ENCODE measurements at regions not wholly inside any gene's neighbourhood (a gene's known extent, or its start where the extent isn't known, plus 50 kb on each side); places are given as distances from the start of the nearest gene placed in this dataset.

GRCh38 chr2:773256-774160, 96.3 kb upstream of the TMEM18 start:
- no peak overlapping the region for H3K4me3 Mint-ChIP-seq
- no peaks in the 10 kb centered on the region for H3K27me3 Mint-ChIP-seq
- H3K27ac Mint-ChIP-seq = no peak overlapping the region
- peaks cover 2% of the 10 kb centered on the region for H3K9me3 Mint-ChIP-seq
- no peaks in the 10 kb centered on the region for H3K36me3 Mint-ChIP-seq (ENCODE audit: low read depth)
- ChIA-PET POLR2A (no interaction called here), CTCF (no interaction called here)
- peaks cover 9% of the 10 kb centered on the region for H3K4me1 Mint-ChIP-seq
- DNase-seq = no peak

- DNase-seq = no peak
- CTCF ChIA-PET = no interaction called here
- Mint-ChIP-seq H3K4me1 (peaks cover 11% of the 10 kb centered on the region), H3K36me3 (ENCODE audit: low read depth) (no peaks in the 10 kb centered on the region), H3K27ac (no peak overlapping the region), H3K9me3 (peaks cover 2% of the 10 kb centered on the region), H3K4me3 (no peak overlapping the region), H3K27me3 (no peaks in the 10 kb centered on the region)
- POLR2A ChIA-PET = no interaction called here
These were observed 94.3 kb upstream of the TMEM18 start for GRCh38 chr2:771538-771937.

GRCh38 chr2:770776-771175, 93.6 kb upstream of the TMEM18 start:
- Mint-ChIP-seq H3K4me3 (no peak overlapping the region), H3K4me1 (peaks cover 11% of the 10 kb centered on the region), H3K36me3 (ENCODE audit: low read depth) (no peaks in the 10 kb centered on the region), H3K27me3 (no peaks in the 10 kb centered on the region), H3K27ac (no peak overlapping the region), H3K9me3 (peaks cover 2% of the 10 kb centered on the region)
- ChIA-PET POLR2A (no interaction called here), CTCF (no interaction called here)
- DNase-seq = no peak

GRCh38 chr2:769771-770170, 92.6 kb upstream of the TMEM18 start:
- H3K27ac Mint-ChIP-seq = no peak overlapping the region

GRCh38 chr2:768451-768850, 91.2 kb upstream of the TMEM18 start:
- Mint-ChIP-seq H3K27ac (no peak overlapping the region), H3K27me3 (no peaks in the 10 kb centered on the region), H3K4me1 (peaks cover 11% of the 10 kb centered on the region), H3K36me3 (ENCODE audit: low read depth) (no peaks in the 10 kb centered on the region), H3K9me3 (peaks cover 2% of the 10 kb centered on the region), H3K4me3 (no peak overlapping the region)
- ChIA-PET POLR2A (no interaction called here), CTCF (no interaction called here)
- DNase-seq = no peak

More at GRCh38 chr2:769771-770170, 92.6 kb upstream of the TMEM18 start:
- POLR2A ChIA-PET = no interaction called here
- DNase-seq = no peak
- Mint-ChIP-seq H3K9me3 (peaks cover 2% of the 10 kb centered on the region), H3K4me3 (no peak overlapping the region), H3K36me3 (ENCODE audit: low read depth) (no peaks in the 10 kb centered on the region), H3K27me3 (no peaks in the 10 kb centered on the region), H3K4me1 (peaks cover 11% of the 10 kb centered on the region)
- CTCF ChIA-PET = no interaction called here

GRCh38 chr2:767944-768343, 90.7 kb upstream of the TMEM18 start:
- Mint-ChIP-seq H3K36me3 (ENCODE audit: low read depth) (no peaks in the 10 kb centered on the region), H3K27ac (no peak overlapping the region), H3K27me3 (no peaks in the 10 kb centered on the region), H3K4me1 (peaks cover 11% of the 10 kb centered on the region), H3K4me3 (no peak overlapping the region), H3K9me3 (peaks cover 2% of the 10 kb centered on the region)
- ChIA-PET CTCF (no interaction called here), POLR2A (no interaction called here)
- DNase-seq = no peak

GRCh38 chr2:767440-767839, 90.2 kb upstream of the TMEM18 start:
- Mint-ChIP-seq H3K36me3 (ENCODE audit: low read depth) (no peaks in the 10 kb centered on the region), H3K4me3 (no peak overlapping the region), H3K27me3 (no peaks in the 10 kb centered on the region), H3K27ac (no peak overlapping the region), H3K4me1 (peaks cover 13% of the 10 kb centered on the region), H3K9me3 (peaks cover 2% of the 10 kb centered on the region)
- POLR2A ChIA-PET = no interaction called here
- no peak for DNase-seq
- CTCF ChIA-PET = no interaction called here

- ChIA-PET POLR2A (no interaction called here), CTCF (no interaction called here)
- Mint-ChIP-seq H3K4me1 (peaks cover 13% of the 10 kb centered on the region), H3K9me3 (peaks cover 2% of the 10 kb centered on the region), H3K36me3 (ENCODE audit: low read depth) (no peaks in the 10 kb centered on the region), H3K27ac (no peak overlapping the region), H3K27me3 (no peaks in the 10 kb centered on the region), H3K4me3 (no peak overlapping the region)
- DNase-seq = no peak
These were observed 89.0 kb upstream of the TMEM18 start for GRCh38 chr2:766255-766654.

- H3K36me3 Mint-ChIP-seq (ENCODE audit: low read depth) = no peaks in the 10 kb centered on the region
- no peak for DNase-seq
- H3K4me3 Mint-ChIP-seq = no peak overlapping the region
- ChIA-PET CTCF (interaction anchor here (0.6 kb wide), 1 partner anchor 26 kb away, joined by 3 read pairs; no protein-coding TSS in a partner anchor), POLR2A (no interaction called here)
- peaks cover 13% of the 10 kb centered on the region for H3K4me1 Mint-ChIP-seq
- H3K27ac Mint-ChIP-seq = no peak overlapping the region
- H3K9me3 Mint-ChIP-seq = peaks cover 2% of the 10 kb centered on the region
- H3K27me3 Mint-ChIP-seq = peaks cover 2% of the 10 kb centered on the region
These were observed 88.2 kb upstream of the TMEM18 start for GRCh38 chr2:765369-765768.

GRCh38 chr2:763766-764525, 86.7 kb upstream of the TMEM18 start:
- peaks cover 2% of the 10 kb centered on the region for H3K27me3 Mint-ChIP-seq
- H3K4me1 Mint-ChIP-seq = peaks cover 5% of the 10 kb centered on the region
- no peaks in the 10 kb centered on the region for H3K9me3 Mint-ChIP-seq
- ChIA-PET CTCF (no interaction called here), POLR2A (no interaction called here)
- DNase-seq = no peak
- no peak overlapping the region for H3K27ac Mint-ChIP-seq
- no peak overlapping the region for H3K4me3 Mint-ChIP-seq
- no peaks in the 10 kb centered on the region for H3K36me3 Mint-ChIP-seq (ENCODE audit: low read depth)

- H3K27me3 Mint-ChIP-seq = peaks cover 2% of the 10 kb centered on the region
- no peak overlapping the region for H3K4me3 Mint-ChIP-seq
- H3K27ac Mint-ChIP-seq = no peak overlapping the region
- POLR2A ChIA-PET = interaction anchor here (0.5 kb wide), 1 partner anchor 321 kb away, joined by 4 read pairs; no protein-coding TSS in a partner anchor
- no peaks in the 10 kb centered on the region for H3K9me3 Mint-ChIP-seq
- H3K36me3 Mint-ChIP-seq (ENCODE audit: low read depth) = no peaks in the 10 kb centered on the region
- peaks cover 5% of the 10 kb centered on the region for H3K4me1 Mint-ChIP-seq
- CTCF ChIA-PET = no interaction called here
- no peak for DNase-seq
These were observed 85.4 kb upstream of the TMEM18 start for GRCh38 chr2:762646-763045.

GRCh38 chr2:761384-761783, 84.2 kb upstream of the TMEM18 start:
- H3K4me1 Mint-ChIP-seq = peaks cover 2% of the 10 kb centered on the region
- no peak overlapping the region for H3K4me3 Mint-ChIP-seq
- peaks cover 7% of the 10 kb centered on the region for H3K27me3 Mint-ChIP-seq
- ChIA-PET POLR2A (no interaction called here), CTCF (interaction anchor here (0.6 kb wide), 1 partner anchor 738 kb away, joined by 6 read pairs; no protein-coding TSS in a partner anchor)
- H3K9me3 Mint-ChIP-seq = no peaks in the 10 kb centered on the region
- H3K36me3 Mint-ChIP-seq (ENCODE audit: low read depth) = no peaks in the 10 kb centered on the region
- no peak for DNase-seq
- no peak overlapping the region for H3K27ac Mint-ChIP-seq

- DNase-seq = no peak
- Mint-ChIP-seq H3K4me1 (peaks cover 2% of the 10 kb centered on the region), H3K36me3 (ENCODE audit: low read depth) (no peaks in the 10 kb centered on the region), H3K27ac (no peak overlapping the region), H3K4me3 (no peak overlapping the region), H3K9me3 (no peaks in the 10 kb centered on the region), H3K27me3 (peaks cover 11% of the 10 kb centered on the region)
- ChIA-PET POLR2A (no interaction called here), CTCF (no interaction called here)
These were observed 82.8 kb upstream of the TMEM18 start for GRCh38 chr2:760001-760400.
